ENCODE measurements at regions not wholly inside any gene's neighbourhood (a gene's known extent, or its start where the extent isn't known, plus 50 kb on each side); places are given as distances from the start of the nearest gene placed in this dataset.
"Not testable (repeated sequence)": the region's sequence is repeated elsewhere in the genome, so short reads cannot be mapped to it uniquely, and the experiment has no call there.

GRCh38 chr6:78598966-78599365 lies 268.4 kb upstream of the IRAK1BP1 start:
- no peak for DNase-seq

- no peak for DNase-seq
Measured at GRCh38 chr6:78599526-78599925, 267.8 kb upstream of the IRAK1BP1 start.

- DNase-seq, result no peak
Measured at GRCh38 chr6:78605909-78606446, 261.4 kb upstream of the IRAK1BP1 start.

- no peak for DNase-seq
Measured at GRCh38 chr6:78607189-78607588, 260.2 kb upstream of the IRAK1BP1 start.

GRCh38 chr6:78611102-78611620 lies 256.2 kb upstream of the IRAK1BP1 start:
- DNase-seq, result no peak

GRCh38 chr6:78611886-78612480 lies 255.4 kb upstream of the IRAK1BP1 start:
- no peak for DNase-seq

DNA sequence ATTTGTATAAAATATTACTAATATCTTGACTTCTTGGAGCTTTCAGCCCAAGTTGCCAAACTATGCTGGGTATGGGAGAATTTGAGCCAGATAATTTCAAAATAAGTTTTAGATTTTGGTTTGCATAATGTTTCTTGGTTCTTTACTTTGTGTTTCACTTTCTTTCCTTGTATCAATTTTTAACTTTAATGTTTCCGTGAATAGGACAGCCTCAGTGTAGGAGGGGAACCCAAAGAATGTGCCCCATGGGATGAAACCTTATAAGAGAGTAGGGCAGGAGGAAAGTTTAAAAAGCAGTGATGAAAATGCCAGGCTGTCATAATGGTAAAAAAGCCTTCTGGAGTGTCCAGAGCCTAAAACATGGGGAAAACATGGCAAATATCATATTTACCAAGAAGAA lies 252.4 kb upstream of the IRAK1BP1 start:
- DNase-seq, result no peak

DNA sequence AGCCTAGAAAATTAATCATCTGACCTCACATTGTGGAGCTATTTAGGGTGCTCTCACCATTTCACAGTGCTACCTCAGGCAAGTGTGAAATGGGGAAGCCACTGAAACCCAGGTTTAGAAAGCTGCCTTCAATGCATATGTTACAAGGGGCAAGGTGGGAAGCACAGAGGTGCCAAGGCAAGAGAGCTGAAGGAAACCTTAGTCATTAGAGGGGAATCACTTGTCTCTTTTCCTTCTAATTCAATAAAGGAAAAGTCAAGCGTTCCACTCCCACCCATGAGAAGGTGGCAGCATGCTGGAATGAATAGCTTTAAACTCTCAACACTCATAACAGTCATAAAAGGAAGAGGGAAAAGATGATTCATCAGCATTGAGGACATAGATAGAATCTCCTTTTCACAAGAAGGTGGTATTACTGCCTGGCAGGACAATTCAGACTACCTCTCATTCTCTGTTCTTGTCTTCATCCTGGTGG lies 251.9 kb upstream of the IRAK1BP1 start:
- DNase-seq, result no peak

DNA sequence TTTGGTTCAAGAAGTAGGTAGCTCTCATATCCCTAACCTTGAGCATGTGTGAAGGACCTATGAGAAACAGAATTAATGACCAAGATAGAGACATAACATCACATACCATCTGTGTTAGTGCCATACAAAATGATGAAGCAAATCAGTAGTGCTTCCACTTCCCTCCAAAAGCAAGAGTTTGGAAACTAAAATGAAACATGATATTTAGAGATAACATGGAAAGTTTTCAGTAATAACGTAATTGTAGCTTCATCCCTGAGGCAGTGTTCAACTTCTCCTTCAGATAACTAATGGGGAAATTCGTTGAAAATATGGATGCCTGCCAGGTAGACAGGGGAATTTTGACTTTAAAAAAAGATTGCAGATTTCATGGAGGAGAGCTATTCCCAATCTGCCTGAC lies 248.4 kb upstream of the IRAK1BP1 start:
- DNase-seq, result no peak

DNA sequence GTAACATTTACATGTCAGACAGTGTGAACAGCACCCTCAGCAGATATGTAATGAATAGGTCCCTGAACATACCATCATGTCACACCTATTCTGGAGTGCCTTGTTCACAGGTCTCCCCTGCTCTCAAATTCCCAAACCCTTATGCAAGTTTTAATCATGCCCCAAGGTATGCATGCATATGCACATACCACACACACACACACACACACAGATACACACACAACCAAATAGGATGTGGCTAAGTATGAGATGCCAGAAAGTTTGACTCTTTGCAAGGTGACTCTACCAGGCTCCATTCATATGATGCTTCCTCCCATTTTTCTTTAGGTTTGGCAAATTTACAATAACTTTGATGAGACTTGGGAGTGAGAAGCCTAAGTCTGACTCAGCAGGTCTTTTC lies 243.8 kb upstream of the IRAK1BP1 start:
- no peak for DNase-seq

DNA sequence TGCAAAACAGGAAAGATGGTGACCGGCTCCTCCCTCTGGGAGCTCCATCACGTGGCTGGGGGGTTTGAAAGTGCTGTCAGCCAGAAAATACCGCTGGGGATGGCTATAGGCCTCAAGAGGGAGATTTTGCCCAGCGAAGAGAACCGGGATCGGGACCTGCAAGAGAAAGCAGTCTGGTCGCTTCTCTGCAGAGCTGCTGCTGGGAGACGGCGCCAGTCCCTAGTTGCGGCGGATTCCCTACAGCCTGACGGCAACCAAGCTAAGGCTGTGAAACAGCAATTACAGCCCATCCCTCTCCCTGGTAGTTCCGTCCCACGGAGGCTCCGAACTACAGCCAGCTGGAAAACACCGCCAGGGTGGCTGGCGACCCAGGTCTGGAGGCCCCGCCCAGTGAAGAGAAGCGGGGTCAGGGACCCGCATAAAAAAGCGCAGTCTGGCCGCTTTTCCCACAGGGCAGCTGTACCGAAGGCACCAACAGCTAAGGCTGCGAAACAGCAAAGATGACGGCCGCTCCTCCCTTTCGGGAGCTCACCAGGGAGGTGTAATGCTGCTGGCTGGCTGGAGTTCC lies 238.1 kb upstream of the IRAK1BP1 start:
- no peak for DNase-seq

- no peak for DNase-seq
Measured at GRCh38 chr6:78629836-78630235, 237.5 kb upstream of the IRAK1BP1 start.

DNA sequence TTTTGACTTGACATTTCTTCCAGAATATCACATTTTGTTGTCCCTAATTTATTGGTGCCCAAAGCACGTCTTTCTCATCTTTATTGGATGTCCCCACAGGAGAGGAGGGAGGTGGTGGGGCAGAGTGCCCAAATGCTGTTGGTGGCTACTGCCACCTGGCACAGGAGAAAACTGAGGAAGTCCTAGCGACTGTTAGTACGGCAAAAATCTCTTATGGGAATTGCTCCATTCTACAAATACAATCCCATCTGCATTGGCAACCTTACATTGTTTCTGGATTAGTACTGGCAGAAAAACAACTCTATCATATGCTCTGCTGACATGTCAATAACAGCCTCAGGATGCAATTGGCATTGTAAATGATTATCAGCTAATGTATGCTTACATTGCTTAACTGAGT lies 235.4 kb upstream of the IRAK1BP1 start:
- DNase-seq, result no peak

DNA sequence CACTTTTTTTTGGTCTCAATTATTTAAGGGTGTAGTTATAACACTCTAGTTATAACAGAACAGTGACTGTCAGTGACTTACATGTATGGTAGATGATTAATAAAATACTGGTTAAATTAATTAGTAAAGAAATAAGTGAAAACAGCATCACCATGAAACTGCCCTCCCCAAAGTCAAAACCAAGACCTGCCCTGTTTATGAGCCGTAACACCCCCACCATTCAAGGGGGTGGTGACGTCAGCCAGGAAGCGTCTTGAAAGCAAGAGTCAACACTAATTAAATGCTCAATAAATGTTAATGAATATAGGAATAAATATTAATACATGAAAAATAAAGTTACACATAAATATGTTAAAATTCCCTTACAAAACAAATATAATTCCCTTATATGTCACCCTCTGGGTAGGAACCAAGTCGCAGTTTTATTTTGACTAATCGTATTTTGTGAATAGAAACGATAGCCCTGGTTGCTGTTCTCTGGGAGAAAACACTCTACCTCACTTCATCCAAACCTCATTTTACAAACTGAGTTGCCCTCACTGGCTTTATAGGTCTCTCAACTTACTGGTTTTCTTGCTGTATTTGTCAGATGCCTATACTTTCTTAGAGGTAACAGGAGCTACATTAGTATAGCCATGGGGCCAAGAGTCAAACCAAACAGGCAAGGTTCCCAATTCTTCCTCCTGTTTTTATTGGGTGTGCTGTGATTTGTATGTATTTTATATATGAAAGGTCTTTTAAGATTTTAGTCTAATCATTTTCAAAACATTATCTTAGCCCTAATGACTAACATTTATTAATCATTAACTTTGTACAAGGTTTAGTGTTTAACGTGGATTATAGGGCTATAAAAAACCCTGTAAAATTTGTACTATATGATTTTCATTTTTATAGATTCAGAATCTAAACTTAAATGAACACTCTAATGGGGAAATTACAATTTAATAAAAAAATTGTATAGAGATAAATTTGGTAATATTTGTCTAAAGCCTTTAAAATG lies 227.9 kb upstream of the IRAK1BP1 start:
- DNase-seq, result no peak

GRCh38 chr6:78643976-78644375 lies 223.4 kb upstream of the IRAK1BP1 start:
- not testable (repeated sequence) for DNase-seq

DNA sequence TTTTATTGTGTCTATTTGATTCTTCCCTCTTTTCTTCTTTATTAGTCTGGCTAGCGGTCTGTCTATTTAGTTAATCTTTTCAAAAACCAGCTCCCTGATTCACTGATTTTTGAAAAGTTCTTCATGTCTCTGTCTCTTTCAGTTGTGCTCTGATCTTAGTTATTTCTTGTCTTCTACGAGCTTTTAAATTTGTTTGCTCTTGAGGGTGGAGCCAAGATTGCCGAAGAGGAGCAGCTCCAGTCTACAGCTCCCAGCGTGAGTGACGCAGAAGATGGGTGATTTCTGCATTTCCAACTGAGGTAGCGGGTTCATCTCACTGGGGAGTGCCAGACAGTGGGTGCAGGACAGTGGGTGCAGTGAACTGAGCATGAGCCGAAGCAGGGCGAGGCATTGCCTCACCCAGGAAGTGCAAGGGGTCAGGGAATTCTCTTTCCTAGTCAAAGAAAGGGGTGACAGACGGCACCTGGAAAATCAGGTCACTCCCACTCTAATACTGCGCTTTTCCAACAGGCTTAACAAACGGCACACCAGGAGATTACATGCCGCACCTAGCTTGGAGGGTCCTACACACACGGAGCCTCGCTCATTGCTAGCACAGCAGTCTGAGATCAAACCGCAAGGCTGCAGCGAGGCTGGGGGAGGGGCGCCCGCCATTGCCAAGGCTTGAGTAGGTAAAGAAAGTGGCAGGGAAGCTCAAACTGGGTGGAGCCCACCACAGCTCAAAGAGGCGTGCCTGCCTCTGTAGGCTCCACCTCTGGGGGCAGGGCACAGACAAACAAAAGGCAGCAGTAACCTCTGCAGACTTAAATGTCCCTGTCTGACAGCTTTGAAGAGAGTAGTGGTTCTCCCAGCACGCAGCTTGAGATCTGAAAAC lies 220.6 kb upstream of the IRAK1BP1 start:
- not testable (repeated sequence) for DNase-seq

DNA sequence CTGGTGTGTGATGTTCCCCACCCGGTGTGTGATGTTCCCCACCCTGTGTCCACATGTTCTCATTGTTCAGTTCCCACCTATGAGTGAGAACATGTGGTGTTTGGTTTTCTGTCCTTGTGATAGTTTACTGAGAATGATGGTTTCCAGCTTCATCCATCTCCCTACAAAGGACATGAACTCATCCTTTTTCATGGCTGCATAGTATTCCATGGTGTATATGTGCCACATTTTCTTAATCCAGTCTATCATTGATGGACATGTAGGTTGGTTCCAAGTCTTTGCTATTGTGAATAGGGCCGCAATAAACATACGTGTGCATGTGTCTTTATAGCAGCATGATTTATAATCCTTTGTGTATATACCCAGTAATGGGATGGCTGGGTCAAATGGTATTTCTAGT lies 201.5 kb upstream of the IRAK1BP1 start:
- DNase-seq, result not testable (repeated sequence)

GRCh38 chr6:78666764-78667163 lies 200.6 kb upstream of the IRAK1BP1 start:
- DNase-seq, result no peak

DNA sequence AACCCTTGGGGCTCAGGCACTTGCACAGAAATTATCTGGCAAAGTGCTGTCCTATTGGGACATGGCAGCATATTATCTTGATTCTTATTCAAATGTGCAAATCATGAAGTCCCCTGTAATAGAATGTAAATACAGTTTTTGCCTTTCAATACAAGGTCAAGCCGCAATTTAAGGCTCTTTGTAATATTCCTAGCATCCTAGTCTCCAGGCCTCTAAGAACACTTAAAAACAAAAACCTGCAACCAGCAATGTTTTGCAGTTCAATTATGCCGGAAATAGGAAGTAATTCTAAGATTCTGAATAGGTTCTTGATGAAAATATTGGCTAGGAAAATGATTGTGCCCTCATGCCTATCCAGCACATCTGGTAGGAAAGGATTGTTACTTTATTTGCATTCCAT lies 197.2 kb upstream of the IRAK1BP1 start:
- DNase-seq, result no peak

GRCh38 chr6:78670802-78671201 lies 196.5 kb upstream of the IRAK1BP1 start:
- DNase-seq, result no peak

DNA sequence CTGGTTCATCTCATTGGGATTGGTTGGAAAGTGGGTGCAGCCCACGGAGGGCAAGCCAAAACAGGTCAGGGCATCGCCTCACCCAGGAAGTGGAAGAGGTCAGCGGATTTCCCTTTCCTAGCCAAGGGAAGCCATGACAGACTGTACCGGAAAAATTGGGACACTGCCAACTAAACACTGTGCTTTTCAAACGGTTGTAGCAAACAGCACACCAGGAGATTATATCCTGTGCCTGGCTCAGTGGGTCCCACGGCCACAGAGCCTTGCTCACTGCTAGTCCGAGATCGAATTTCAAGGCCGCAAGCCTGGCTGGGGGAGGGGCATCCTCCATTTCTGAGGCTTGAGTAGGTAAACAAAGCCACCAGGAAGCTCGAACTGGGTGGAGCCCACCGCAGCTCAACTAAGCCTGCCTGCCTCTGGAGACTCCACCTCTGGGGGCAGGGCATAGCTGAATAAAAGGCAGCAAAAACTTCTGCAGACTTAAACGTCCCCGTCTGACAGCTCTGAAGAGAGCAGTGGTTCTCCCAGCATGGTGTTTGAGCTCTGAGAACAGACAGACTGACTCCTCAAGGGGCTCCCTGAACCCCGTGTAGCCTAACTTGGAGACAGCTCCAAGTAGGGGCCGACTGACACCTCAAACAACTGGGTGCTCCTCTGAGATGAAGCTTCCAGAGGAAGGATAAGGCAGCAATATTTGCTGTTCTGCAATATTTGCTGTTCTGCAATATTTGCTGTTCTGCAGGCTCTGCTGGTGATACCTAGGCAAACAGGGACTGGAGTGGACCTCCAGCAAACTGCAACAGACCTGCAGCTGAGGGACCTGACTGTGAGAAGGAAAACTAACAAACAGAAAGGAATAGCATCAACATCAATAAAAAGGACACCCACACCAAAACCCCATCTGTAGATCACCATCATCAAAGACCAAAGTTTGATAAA lies 191.0 kb upstream of the IRAK1BP1 start:
- DNase-seq, result not testable (repeated sequence)

All from CD4-positive, alpha-beta T cell treated with Interleukin-6 for 4 hours (primary cell).